ENCODE measurements at regions not wholly inside any gene's neighbourhood (a gene's known extent, or its start where the extent isn't known, plus 50 kb on each side); places are given as distances from the start of the nearest gene placed in this dataset.
A peak's percentile ranks its signal among the peaks of the same experiment; 100 is the strongest.

GRCh38 chr6:170102038-170102437 is 188.8 kb downstream of the DLL1 start:
- H3K27ac Mint-ChIP-seq, result no peak overlapping the region
- H3K9me3 Mint-ChIP-seq, result peaks cover 6 to 16% (median 8%) of the 10 kb centered on the region in 7 donors
- no peak overlapping the region for H3K27ac ChIP-seq (ENCODE audit: low read depth in 1 of 2, low read length in 2 of 2)
- H3K27me3 Mint-ChIP-seq (ENCODE audit: low read depth in 3 of 3), result peaks cover 7 to 19% (median 18%) of the 10 kb centered on the region in 3 donors
- TF ChIP-seq CTCF (IDR thresholded peaks at IDR 0.05), result no peak
- 91% methylated on average over 4 of the region's 7 CpGs for WGBS (ENCODE audit: insufficient coverage)
- no peak overlapping the region for H2AFZ ChIP-seq (ENCODE audit: insufficient read depth, low read depth, low read length, poor library complexity, severe bottlenecking)
- H3K9me3 ChIP-seq (replicated peaks in 1 of 2; ENCODE audit: control insufficient read depth in 1 of 2, insufficient read depth in 1 of 2, low read length in 2 of 2), result peaks cover 0 to 12% of the 10 kb centered on the region in 2 donors
- no peak for DNase-seq
- no peaks in the 10 kb centered on the region for H3K27me3 ChIP-seq (ENCODE audit: control insufficient read depth in 2 of 2, insufficient read depth in 2 of 2, low read length in 2 of 2)
- H3K36me3 Mint-ChIP-seq, result no peaks in the 10 kb centered on the region
- H3K4me1 ChIP-seq (ENCODE audit: control insufficient read depth in 1 of 2, insufficient read depth in 2 of 2, low read length in 2 of 2), result no peaks in the 10 kb centered on the region
- H3K9ac ChIP-seq (ENCODE audit: insufficient read depth, low read length, poor library complexity, severe bottlenecking), result no peak overlapping the region
- H3K4me2 ChIP-seq (replicated peaks; ENCODE audit: extremely low read depth, low read length, poor library complexity, severe bottlenecking), result no peak overlapping the region
- H3K4me3 Mint-ChIP-seq, result no peak overlapping the region
- H3K36me3 ChIP-seq (replicated peaks in 1 of 2; ENCODE audit: control insufficient read depth in 1 of 2, insufficient read depth in 2 of 2, low read length in 2 of 2), result no peaks in the 10 kb centered on the region
- no peak overlapping the region for H3K4me3 ChIP-seq (replicated peaks in 1 of 3; ENCODE audit: low read depth in 2 of 3, low read length in 3 of 3)
- H3K4me1 Mint-ChIP-seq, result no peaks in the 10 kb centered on the region
- intact Hi-C loops (cut with micrococcal nuclease), result no loop called here
- no peaks in the 10 kb centered on the region for H4K20me1 ChIP-seq (ENCODE audit: insufficient read depth, low read length)
- no peaks in the 10 kb centered on the region for H3K79me2 ChIP-seq (ENCODE audit: insufficient read depth, low read length)

GRCh38 chr6:170101281-170102035 is 189.4 kb downstream of the DLL1 start:
- Mint-ChIP-seq H3K9me3 (peaks cover 6 to 16% (median 8%) of the 10 kb centered on the region in 7 donors), H3K36me3 (no peaks in the 10 kb centered on the region), H3K27ac (no peak overlapping the region), H3K4me1 (no peaks in the 10 kb centered on the region), H3K27me3 (ENCODE audit: low read depth in 3 of 3) (peaks cover 7 to 19% (median 14%) of the 10 kb centered on the region in 3 donors), H3K4me3 (no peak overlapping the region)
- Histone ChIP-seq H3K27ac (ENCODE audit: low read depth in 1 of 2, low read length in 2 of 2) (no peak overlapping the region), H3K4me1 (ENCODE audit: control insufficient read depth in 1 of 2, insufficient read depth in 2 of 2, low read length in 2 of 2) (no peaks in the 10 kb centered on the region), H3K79me2 (ENCODE audit: insufficient read depth, low read length) (no peaks in the 10 kb centered on the region), H2AFZ (ENCODE audit: insufficient read depth, low read depth, low read length, poor library complexity, severe bottlenecking) (no peak overlapping the region), H3K4me2 (replicated peaks; ENCODE audit: extremely low read depth, low read length, poor library complexity, severe bottlenecking) (no peak overlapping the region), H3K36me3 (replicated peaks in 1 of 2; ENCODE audit: control insufficient read depth in 1 of 2, insufficient read depth in 2 of 2, low read length in 2 of 2) (no peaks in the 10 kb centered on the region), H3K4me3 (replicated peaks in 1 of 3; ENCODE audit: low read depth in 2 of 3, low read length in 3 of 3) (no peak overlapping the region), H3K9me3 (replicated peaks in 1 of 2; ENCODE audit: control insufficient read depth in 1 of 2, insufficient read depth in 1 of 2, low read length in 2 of 2) (peaks cover 0 to 12% of the 10 kb centered on the region in 2 donors), H3K27me3 (ENCODE audit: control insufficient read depth in 2 of 2, insufficient read depth in 2 of 2, low read length in 2 of 2) (no peaks in the 10 kb centered on the region), H4K20me1 (ENCODE audit: insufficient read depth, low read length) (no peaks in the 10 kb centered on the region), H3K9ac (ENCODE audit: insufficient read depth, low read length, poor library complexity, severe bottlenecking) (no peak overlapping the region)
- no peak for TF ChIP-seq CTCF (IDR thresholded peaks at IDR 0.05)
- intact Hi-C loops (cut with micrococcal nuclease), result no loop called here
- DNase-seq, result peak in 1 of 3 donors; percentile 1
- 96% methylated on average over 11 of the region's 17 CpGs for WGBS (ENCODE audit: insufficient coverage)

Measured in CD14-positive monocyte (primary cell).